K562 (cell line): ENCODE measurements at regions not wholly inside any gene's neighbourhood (a gene's known extent, or its start where the extent isn't known, plus 50 kb on each side); places are given as distances from the start of the nearest gene placed in this dataset.

Experiments used
- ATAC-seq: fragments of 200-7000 bp; cut with Tn5 transposase; 3 replicates; pipeline ENCODE4 v1.9.1; 2020; ENCODE audit warnings: moderate library complexity
- BruUV-seq: library from RNA; stranded (reverse); fragments of 400-500 nt; replicated peaks from 2 replicates; lab custom pipeline; 2021; lab: Mats Ljungman, UMichigan
- CTCF ChIA-PET: fragments of 300-600 bp; formaldehyde crosslinking; extraction: SDS; loops from one replicate; lab custom pipeline; 2021; ENCODE audit warnings: low intra/inter-chr PET ratio; lab: Yijun Ruan, JAX
- POLR2A ChIA-PET: fragments of 300-600, 350-650 bp; sonication (Branson Sonifier 250); formaldehyde crosslinking; extraction: SDS; loops from one replicate; lab custom pipeline; 2021; ENCODE audit warnings: antibody characterized with exemption, inconsistent platforms; lab: Yijun Ruan, JAX
- DNase-seq, 4 experiments: peaks; one replicate each; pipeline versions ENCODE4 v3.0.0 to v3.0.0-alpha.2; 2011 to 2018; ENCODE audit warnings: low spot score in 3 of 4, mixed read lengths in 3 of 4; ENCODE audit errors: extremely low read depth in 1 of 4
- FAIRE-seq: peaks from 2 replicates; lab custom pipeline; 2011; peaks lifted over from hg19 to GRCh38; lab: Jason Lieb, UNC
- H2AFZ ChIP-seq: 2 replicates; pipeline ENCODE4 v1.6.0; 2011; ENCODE audit warnings: low read depth, low read length, control low read depth, inconsistent platforms
- H3K27ac ChIP-seq: fragments of 200-600 bp; 3 replicates; pipeline ENCODE4 v1.8.0; 2011; ENCODE audit warnings: low read depth, mild to moderate bottlenecking, control low read depth, inconsistent platforms, low read length, moderate library complexity, mixed read lengths; ENCODE audit errors: extremely low read depth
- H3K27me3 ChIP-seq, 2 experiments: fragments of 300-600 bp in 1 of 2; 2 replicates in 1 of 2; 3 replicates in 1 of 2; pipeline versions ENCODE4 v1.6.0 to v1.8.0; 2011; ENCODE audit warnings: inconsistent platforms in 2 of 2, low read length in 2 of 2, mild to moderate bottlenecking in 1 of 2, mixed read lengths in 1 of 2, moderate library complexity in 1 of 2; ENCODE audit not compliant: control insufficient read depth in 2 of 2, insufficient read depth in 2 of 2
- H3K36me3 ChIP-seq: fragments of 300-600 bp; 3 replicates; pipeline ENCODE4 v1.8.0; 2011; ENCODE audit warnings: mild to moderate bottlenecking, low read length, inconsistent platforms; ENCODE audit not compliant: control insufficient read depth, insufficient read depth
- H3K4me1 ChIP-seq, 2 experiments: fragments of 200-600 bp in 1 of 2; replicated peaks in 1 of 2; 2 replicates in 1 of 2; 3 replicates in 1 of 2; pipeline versions ENCODE4 v1.5.1 to v1.8.0; 2011; ENCODE audit warnings: inconsistent platforms in 2 of 2, low read length in 2 of 2, mild to moderate bottlenecking in 1 of 2, mixed read lengths in 1 of 2, moderate library complexity in 1 of 2; ENCODE audit not compliant: control insufficient read depth in 2 of 2, insufficient read depth in 2 of 2
- H3K4me2 ChIP-seq: 2 replicates; pipeline ENCODE4 v1.6.1; 2011; ENCODE audit warnings: low read length, control low read depth, inconsistent platforms, mixed read lengths; ENCODE audit not compliant: insufficient read depth
- H3K4me3 ChIP-seq: fragments of 200-600 bp; sonication (generic), shearing (Covaris generic); 2 replicates; pipeline ENCODE4 v1.5.1; 2016; ENCODE audit warnings: control low read depth, inconsistent platforms
- H3K79me2 ChIP-seq: fragments of 200-600 bp; 3 replicates; pipeline ENCODE4 v1.8.0; 2011; ENCODE audit warnings: low read length, inconsistent platforms; ENCODE audit not compliant: control insufficient read depth, insufficient read depth
- H3K9ac ChIP-seq, 2 experiments: 2 replicates each; pipeline versions ENCODE4 v1.6.0 to v1.6.1; 2011; ENCODE audit warnings: low read depth in 2 of 2, low read length in 2 of 2, control low read depth in 1 of 2, inconsistent platforms in 1 of 2, mild to moderate bottlenecking in 1 of 2, mixed read lengths in 1 of 2; ENCODE audit not compliant: insufficient read depth in 1 of 2
- H3K9me1 ChIP-seq: one replicate; pipeline ENCODE4 v1.6.0; 2011; ENCODE audit warnings: inconsistent platforms, mild to moderate bottlenecking, low read length, moderate library complexity; ENCODE audit not compliant: control insufficient read depth, insufficient read depth
- H3K9me3 ChIP-seq: replicated peaks from 2 replicates; pipeline ENCODE4 v1.5.1; 2011; ENCODE audit warnings: low read depth, low read length, inconsistent platforms; ENCODE audit not compliant: control insufficient read depth, insufficient read depth
- H4K20me1 ChIP-seq: replicated peaks from 2 replicates; pipeline ENCODE4 v1.6.1; 2011; ENCODE audit warnings: low read length, inconsistent platforms, mixed read lengths; ENCODE audit not compliant: control insufficient read depth, insufficient read depth
- BMI1 ChIP-seq: fragments of 150-350 bp; IDR thresholded peaks from 2 replicates; pipeline ENCODE4 v1.6.1; 2014; ENCODE audit warnings: low read length
- CEBPB ChIP-seq: fragments of 450-650 bp; IDR thresholded peaks from 2 replicates; pipeline ENCODE4 v1.6.1; 2016; ENCODE audit warnings: missing genetic modification characterization, missing compliant biosample characterization
- CHAMP1 ChIP-seq: fragments of 450-650 bp; IDR thresholded peaks from 2 replicates; pipeline ENCODE4 v1.6.1; 2016; ENCODE audit warnings: mild to moderate bottlenecking
- EP300 ChIP-seq: IDR thresholded peaks from 2 replicates; pipeline ENCODE4 v1.6.1; 2012; ENCODE audit warnings: low read length, improper control_type of control experiment
- L3MBTL2 ChIP-seq: fragments of 450-650 bp; IDR thresholded peaks from 2 replicates; pipeline ENCODE4 v1.6.1; 2016; ENCODE audit warnings: mild to moderate bottlenecking, moderate library complexity
- LEF1 ChIP-seq: fragments of 450-650 bp; IDR thresholded peaks from 2 replicates; pipeline ENCODE4 v1.6.1; 2016; ENCODE audit warnings: mild to moderate bottlenecking
- MYNN ChIP-seq, 2 experiments: sonication (generic); formaldehyde crosslinking in 1 of 2; IDR thresholded peaks; 2 replicates each; pipeline versions ENCODE4 v1.5.0 to v1.6.1; 2016 to 2020; ENCODE audit warnings: antibody characterized with exemption in 1 of 2, missing genetic modification reagents in 1 of 2
- RBBP5 ChIP-seq: fragments of 200-600 bp; sonication (generic); IDR thresholded peaks from 2 replicates; pipeline ENCODE4 v1.6.1; 2012; ENCODE audit warnings: borderline replicate concordance, mild to moderate bottlenecking, low read length, control low read depth, inconsistent platforms; ENCODE audit not compliant: insufficient read depth, poor library complexity, severe bottlenecking
- RBM15 ChIP-seq: fragments of 200-400 bp; formaldehyde crosslinking; IDR thresholded peaks from 2 replicates; pipeline ENCODE4 v1.6.1; 2018; ENCODE audit warnings: mild to moderate bottlenecking, low read length, moderate library complexity; ENCODE audit not compliant: insufficient read depth
- SIN3A ChIP-seq, 2 experiments: fragments of 150-350 bp in 1 of 2; IDR thresholded peaks; 2 replicates each; pipeline ENCODE4 v1.6.1; 2011 to 2016; ENCODE audit warnings: borderline replicate concordance in 2 of 2, low read depth in 2 of 2, low read length in 2 of 2, mild to moderate bottlenecking in 2 of 2, moderate library complexity in 2 of 2; ENCODE audit not compliant: control insufficient read depth in 1 of 2
- SNRNP70 ChIP-seq: fragments of 200-400 bp; formaldehyde crosslinking; optimal IDR thresholded peaks from 2 replicates; pipeline ENCODE3; 2017; ENCODE audit warnings: low read depth, low read length
- SRSF7 ChIP-seq: fragments of 200-400 bp; formaldehyde crosslinking; optimal IDR thresholded peaks from 2 replicates; pipeline ENCODE3; 2017; ENCODE audit warnings: mild to moderate bottlenecking, low read depth, low read length
- ZFP1 ChIP-seq: fragments of 450-650 bp; formaldehyde crosslinking; IDR thresholded peaks from 2 replicates; pipeline ENCODE4 v1.4.0; 2020; ENCODE audit warnings: mild to moderate bottlenecking, mixed read lengths
- ZNF239 ChIP-seq: fragments of 250-450 bp; sonication (Bioruptor Pico); IDR thresholded peaks from 2 replicates; pipeline ENCODE4 v1.4.0; 2020; ENCODE audit warnings: mild to moderate bottlenecking
- whole genome bisulfite sequencing: fragments of 100-300 bp; shearing (Covaris generic); methylation state at CpG from one replicate; pipeline ENCODE4 v1.1.6; 2016; ENCODE audit warnings: low coverage, mixed read lengths; ENCODE audit not compliant: insufficient coverage; ENCODE audit errors: missing lambda C conversion rate; 5-methylcytosine and 5-hydroxymethylcytosine counted together
- in situ Hi-C: fragments of 300-500 bp; cut with MboI; formaldehyde crosslinking; loops from 4 replicates; pipeline ENCODE4 v1.15.0; 2018; ENCODE audit warnings: inconsistent platforms, mixed read lengths
- intact Hi-C: fragments of 100-400 bp; cut with micrococcal nuclease; formaldehyde crosslinking; loops from 2 replicates; pipeline ENCODE4 v1.14.2; 2022
- TF ChIP-seq, protein P1 (sequence below): sonication (generic); formaldehyde crosslinking; IDR thresholded peaks from 2 replicates; pipeline ENCODE4 v1.8.0; 2023; ENCODE audit warnings: mild to moderate bottlenecking, missing genetic modification reagents
- TF ChIP-seq, protein P2 (sequence below): sonication (generic); formaldehyde crosslinking; IDR thresholded peaks from 2 replicates; pipeline ENCODE4 v1.9.0; 2022; ENCODE audit warnings: mild to moderate bottlenecking, missing genetic modification reagents

DNA sequence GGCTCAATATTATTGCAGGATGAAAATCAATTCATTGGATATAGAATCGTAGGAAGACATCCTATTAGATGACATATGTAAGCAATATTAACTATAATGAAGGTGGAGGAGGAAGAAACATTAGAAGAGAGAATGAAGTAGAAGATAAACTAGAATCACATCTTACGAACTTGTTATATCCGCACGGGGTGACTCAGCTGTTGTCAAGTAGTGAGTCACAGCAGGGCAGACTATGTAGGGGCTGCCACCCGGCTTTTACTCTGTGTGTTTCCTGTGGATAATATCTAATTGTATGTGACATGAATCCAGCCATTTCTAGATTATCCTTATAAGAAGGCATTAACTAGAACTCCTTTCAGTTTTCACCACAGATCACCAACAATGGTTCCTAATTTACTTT, 520.2 kb downstream of the DOK5 start:
- Histone ChIP-seq H4K20me1 (no peaks in the 10 kb centered on the region), H3K9me1 (no peaks in the 10 kb centered on the region), H3K36me3 (no peaks in the 10 kb centered on the region), H3K4me2 (no peak overlapping the region), H2AFZ (no peak overlapping the region), H3K27ac (no peak overlapping the region), H3K4me3 (no peak overlapping the region), H3K79me2 (no peaks in the 10 kb centered on the region), H3K4me1 (no peaks in the 10 kb centered on the region), H3K9ac (no peak overlapping the region), H3K27me3 (no peaks in the 10 kb centered on the region), H3K9me3 (no peaks in the 10 kb centered on the region)
- intact Hi-C loops (no loop called here), in situ Hi-C loops (loop anchor here (10.0 kb wide), 1 partner anchor 591 kb away; no protein-coding TSS in a partner anchor)
- POLR2A ChIA-PET: no interaction called here
- BruUV-seq: no TSS peak
- no peak for TF ChIP-seq RBM15
- TF ChIP-seq CHAMP1: no peak
- no peak for TF ChIP-seq RBBP5
- no peak for TF ChIP-seq EP300
- no peak for TF ChIP-seq CEBPB
- TF ChIP-seq, protein P1, sequence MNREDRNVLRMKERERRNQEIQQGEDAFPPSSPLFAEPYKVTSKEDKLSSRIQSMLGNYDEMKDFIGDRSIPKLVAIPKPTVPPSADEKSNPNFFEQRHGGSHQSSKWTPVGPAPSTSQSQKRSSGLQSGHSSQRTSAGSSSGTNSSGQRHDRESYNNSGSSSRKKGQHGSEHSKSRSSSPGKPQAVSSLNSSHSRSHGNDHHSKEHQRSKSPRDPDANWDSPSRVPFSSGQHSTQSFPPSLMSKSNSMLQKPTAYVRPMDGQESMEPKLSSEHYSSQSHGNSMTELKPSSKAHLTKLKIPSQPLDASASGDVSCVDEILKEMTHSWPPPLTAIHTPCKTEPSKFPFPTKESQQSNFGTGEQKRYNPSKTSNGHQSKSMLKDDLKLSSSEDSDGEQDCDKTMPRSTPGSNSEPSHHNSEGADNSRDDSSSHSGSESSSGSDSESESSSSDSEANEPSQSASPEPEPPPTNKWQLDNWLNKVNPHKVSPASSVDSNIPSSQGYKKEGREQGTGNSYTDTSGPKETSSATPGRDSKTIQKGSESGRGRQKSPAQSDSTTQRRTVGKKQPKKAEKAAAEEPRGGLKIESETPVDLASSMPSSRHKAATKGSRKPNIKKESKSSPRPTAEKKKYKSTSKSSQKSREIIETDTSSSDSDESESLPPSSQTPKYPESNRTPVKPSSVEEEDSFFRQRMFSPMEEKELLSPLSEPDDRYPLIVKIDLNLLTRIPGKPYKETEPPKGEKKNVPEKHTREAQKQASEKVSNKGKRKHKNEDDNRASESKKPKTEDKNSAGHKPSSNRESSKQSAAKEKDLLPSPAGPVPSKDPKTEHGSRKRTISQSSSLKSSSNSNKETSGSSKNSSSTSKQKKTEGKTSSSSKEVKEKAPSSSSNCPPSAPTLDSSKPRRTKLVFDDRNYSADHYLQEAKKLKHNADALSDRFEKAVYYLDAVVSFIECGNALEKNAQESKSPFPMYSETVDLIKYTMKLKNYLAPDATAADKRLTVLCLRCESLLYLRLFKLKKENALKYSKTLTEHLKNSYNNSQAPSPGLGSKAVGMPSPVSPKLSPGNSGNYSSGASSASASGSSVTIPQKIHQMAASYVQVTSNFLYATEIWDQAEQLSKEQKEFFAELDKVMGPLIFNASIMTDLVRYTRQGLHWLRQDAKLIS: no peak
- no peak for TF ChIP-seq SNRNP70
- no peak for TF ChIP-seq SRSF7
- no peak for TF ChIP-seq LEF1
- no peak for TF ChIP-seq SIN3A (IDR thresholded peaks at IDR 0.05; ENCODE audit: borderline replicate concordance in 2 of 2, control insufficient read depth in 1 of 2, low read depth in 2 of 2, low read length in 2 of 2)
- no peak for TF ChIP-seq MYNN (IDR thresholded peaks at IDR 0.05)
- no peak for TF ChIP-seq MYNN (CRISPR knock-in tag; IDR thresholded peaks at IDR 0.05)
- no peak for TF ChIP-seq BMI1
- TF ChIP-seq ZFP1 (CRISPR knock-in tag): no peak
- no peak for TF ChIP-seq L3MBTL2
- TF ChIP-seq, protein P2, sequence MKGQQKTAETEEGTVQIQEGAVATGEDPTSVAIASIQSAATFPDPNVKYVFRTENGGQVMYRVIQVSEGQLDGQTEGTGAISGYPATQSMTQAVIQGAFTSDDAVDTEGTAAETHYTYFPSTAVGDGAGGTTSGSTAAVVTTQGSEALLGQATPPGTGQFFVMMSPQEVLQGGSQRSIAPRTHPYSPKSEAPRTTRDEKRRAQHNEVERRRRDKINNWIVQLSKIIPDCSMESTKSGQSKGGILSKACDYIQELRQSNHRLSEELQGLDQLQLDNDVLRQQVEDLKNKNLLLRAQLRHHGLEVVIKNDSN (CRISPR knock-in tag): no peak
- no peak for TF ChIP-seq ZNF239 (CRISPR knock-in tag)
- DNase-seq: no peak
- no peak for ATAC-seq
- WGBS: 0% methylated on average over 5 of the region's 5 CpGs
- no peak for FAIRE-seq
- CTCF ChIA-PET: no interaction called here
